Prostate gland (tissue), 2 donors: ENCODE measurements at regions not wholly inside any gene's neighbourhood (a gene's known extent, or its start where the extent isn't known, plus 50 kb on each side); places are given as distances from the start of the nearest gene placed in this dataset.

Experiments used
- POLR2A ChIP-seq: fragments of 450-650 bp; IDR thresholded peaks from one replicate; pipeline ENCODE4 v1.6.1; 2016; ENCODE audit warnings: antibody characterized with exemption, mild to moderate bottlenecking
- TF ChIP-seq, protein P1 (sequence below), 4 experiments: fragments of 200-600 bp in 2 of 4; fragments of 450-650 bp in 2 of 4; sonication (generic) in 2 of 4; IDR thresholded peaks; 1 replicate in 3 of 4; 2 replicates in 1 of 4; pipeline ENCODE4 v1.5.1; 2016 to 2019; ENCODE audit warnings: antibody characterized with exemption in 4 of 4, mild to moderate bottlenecking in 2 of 4, moderate library complexity in 2 of 4

DNA sequence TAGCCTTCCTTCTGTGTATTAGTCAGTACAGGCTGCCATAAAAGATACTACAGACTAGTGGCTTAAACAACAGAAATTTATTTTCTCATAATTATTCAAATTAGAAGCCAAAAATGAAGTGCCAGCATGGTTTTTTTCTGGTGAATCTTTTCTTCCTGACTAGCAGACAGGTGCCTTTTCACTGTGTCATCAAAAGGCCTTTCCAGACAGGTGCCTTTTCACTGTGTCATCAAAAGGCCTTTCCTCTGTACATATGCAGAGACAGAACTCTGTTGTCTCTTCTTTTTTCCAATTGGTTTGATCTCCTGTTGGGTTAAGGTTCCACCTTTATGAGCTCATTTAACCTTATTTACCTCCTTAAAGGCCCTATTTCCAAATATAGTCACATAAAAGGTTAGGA, 599.9 kb downstream of the ISL1 start:
- TF ChIP-seq, protein P1, sequence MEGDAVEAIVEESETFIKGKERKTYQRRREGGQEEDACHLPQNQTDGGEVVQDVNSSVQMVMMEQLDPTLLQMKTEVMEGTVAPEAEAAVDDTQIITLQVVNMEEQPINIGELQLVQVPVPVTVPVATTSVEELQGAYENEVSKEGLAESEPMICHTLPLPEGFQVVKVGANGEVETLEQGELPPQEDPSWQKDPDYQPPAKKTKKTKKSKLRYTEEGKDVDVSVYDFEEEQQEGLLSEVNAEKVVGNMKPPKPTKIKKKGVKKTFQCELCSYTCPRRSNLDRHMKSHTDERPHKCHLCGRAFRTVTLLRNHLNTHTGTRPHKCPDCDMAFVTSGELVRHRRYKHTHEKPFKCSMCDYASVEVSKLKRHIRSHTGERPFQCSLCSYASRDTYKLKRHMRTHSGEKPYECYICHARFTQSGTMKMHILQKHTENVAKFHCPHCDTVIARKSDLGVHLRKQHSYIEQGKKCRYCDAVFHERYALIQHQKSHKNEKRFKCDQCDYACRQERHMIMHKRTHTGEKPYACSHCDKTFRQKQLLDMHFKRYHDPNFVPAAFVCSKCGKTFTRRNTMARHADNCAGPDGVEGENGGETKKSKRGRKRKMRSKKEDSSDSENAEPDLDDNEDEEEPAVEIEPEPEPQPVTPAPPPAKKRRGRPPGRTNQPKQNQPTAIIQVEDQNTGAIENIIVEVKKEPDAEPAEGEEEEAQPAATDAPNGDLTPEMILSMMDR (IDR thresholded peaks at IDR 0.05), result no peak
- no peak for TF ChIP-seq POLR2A
